Esophagus squamous epithelium (tissue), 4 donors: ENCODE measurements at regions not wholly inside any gene's neighbourhood (a gene's known extent, or its start where the extent isn't known, plus 50 kb on each side); places are given as distances from the start of the nearest gene placed in this dataset.

ENCODE experiments used
- POLR2A ChIP-seq, 4 donors: fragments of 450-650 bp; IDR thresholded peaks; one replicate each; pipeline ENCODE4 v1.6.1; 2017; ENCODE audit warnings: antibody characterized with exemption in 4 of 4, mild to moderate bottlenecking in 4 of 4, moderate library complexity in 3 of 4
- TF ChIP-seq, protein P1 (sequence below), 6 experiments: fragments of 450-650 bp in 4 of 6; fragments of 200-600 bp in 2 of 6; sonication (generic) in 2 of 6; IDR thresholded peaks; one replicate each; pipeline ENCODE4 v1.5.1; 2016 to 2019; ENCODE audit warnings: antibody characterized with exemption in 6 of 6, mild to moderate bottlenecking in 4 of 6, moderate library complexity in 4 of 6

DNA sequence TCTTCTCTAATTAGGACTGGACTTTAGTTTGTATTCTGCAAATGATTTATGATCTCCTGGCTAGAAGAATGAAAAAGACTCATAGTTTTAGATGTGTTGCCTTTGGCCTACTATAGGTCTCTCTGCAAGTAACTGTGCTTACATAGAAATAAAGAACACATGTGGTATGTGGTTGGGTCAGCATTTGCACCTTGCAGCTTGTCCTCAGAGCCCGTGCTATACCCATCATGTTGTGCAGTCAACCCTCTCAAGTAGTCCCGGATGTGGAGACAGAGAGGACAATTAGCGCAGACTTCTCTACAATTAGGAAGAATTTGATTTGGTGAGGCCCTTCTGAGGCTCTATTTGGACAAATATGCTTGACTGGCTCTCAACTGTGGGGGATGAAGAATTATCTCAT, 203.7 kb upstream of the ITGA4 start:
- TF ChIP-seq, protein P1, sequence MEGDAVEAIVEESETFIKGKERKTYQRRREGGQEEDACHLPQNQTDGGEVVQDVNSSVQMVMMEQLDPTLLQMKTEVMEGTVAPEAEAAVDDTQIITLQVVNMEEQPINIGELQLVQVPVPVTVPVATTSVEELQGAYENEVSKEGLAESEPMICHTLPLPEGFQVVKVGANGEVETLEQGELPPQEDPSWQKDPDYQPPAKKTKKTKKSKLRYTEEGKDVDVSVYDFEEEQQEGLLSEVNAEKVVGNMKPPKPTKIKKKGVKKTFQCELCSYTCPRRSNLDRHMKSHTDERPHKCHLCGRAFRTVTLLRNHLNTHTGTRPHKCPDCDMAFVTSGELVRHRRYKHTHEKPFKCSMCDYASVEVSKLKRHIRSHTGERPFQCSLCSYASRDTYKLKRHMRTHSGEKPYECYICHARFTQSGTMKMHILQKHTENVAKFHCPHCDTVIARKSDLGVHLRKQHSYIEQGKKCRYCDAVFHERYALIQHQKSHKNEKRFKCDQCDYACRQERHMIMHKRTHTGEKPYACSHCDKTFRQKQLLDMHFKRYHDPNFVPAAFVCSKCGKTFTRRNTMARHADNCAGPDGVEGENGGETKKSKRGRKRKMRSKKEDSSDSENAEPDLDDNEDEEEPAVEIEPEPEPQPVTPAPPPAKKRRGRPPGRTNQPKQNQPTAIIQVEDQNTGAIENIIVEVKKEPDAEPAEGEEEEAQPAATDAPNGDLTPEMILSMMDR (IDR thresholded peaks at IDR 0.05) = no peak
- no peak for TF ChIP-seq POLR2A (IDR thresholded peaks at IDR 0.05)
